ENCODE measurements at regions not wholly inside any gene's neighbourhood (a gene's known extent, or its start where the extent isn't known, plus 50 kb on each side); places are given as distances from the start of the nearest gene placed in this dataset.
"Not testable (repeated sequence)": the region's sequence is repeated elsewhere in the genome, so short reads cannot be mapped to it uniquely, and the experiment has no call there.

DNA sequence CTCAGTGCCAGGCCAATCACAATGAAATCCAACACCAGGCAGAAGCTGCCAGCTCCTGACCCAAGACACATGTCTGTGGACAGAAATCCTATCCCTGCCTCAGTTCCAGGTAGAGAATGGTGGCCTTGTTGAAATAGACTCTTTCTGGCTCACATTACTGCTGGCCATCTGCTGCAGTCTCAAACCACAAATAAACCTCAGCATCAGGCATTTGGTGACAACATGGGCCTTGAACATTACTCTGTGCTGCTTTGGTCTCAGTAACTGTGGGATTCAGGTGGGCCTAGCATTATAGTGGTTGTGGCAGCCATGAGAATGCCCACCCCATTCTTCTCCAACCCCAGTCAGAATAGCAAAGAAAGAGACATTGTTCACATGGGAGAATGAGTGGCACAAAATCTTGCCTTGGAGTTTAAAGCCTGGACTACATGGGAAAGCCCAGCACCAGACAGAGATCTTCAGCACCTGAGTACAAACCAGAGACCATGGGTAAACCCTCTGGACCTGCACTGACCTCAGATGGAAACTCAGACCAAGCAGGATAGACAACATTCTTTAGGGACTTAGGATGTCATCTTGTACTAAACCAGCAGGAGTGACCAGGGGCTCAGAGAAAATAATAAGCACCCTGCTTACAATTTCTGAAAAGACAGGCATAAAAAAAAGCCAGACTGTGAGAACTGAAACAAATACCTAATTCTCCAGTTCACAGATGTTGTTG is 50.4 kb upstream of the TRAM1L1 start:
- no peak for DNase-seq

DNA sequence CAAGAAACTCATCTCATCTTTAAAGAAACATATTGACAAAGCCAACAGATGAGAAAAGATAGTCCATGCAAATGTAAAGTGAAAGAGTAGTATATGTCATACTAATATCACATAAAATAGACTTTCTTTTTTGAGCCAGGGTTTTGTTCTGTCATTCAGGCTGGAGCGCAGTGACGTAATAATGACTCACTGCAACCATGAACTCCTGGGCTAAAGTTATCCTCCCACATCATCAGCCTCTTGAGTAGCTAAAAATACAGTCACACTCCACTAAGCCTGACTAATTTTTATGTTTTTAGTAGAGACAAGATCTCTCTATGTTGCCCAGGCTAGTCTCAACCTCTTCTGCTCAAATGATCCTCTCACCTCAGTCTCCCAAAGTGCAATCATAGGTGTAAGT is 51.8 kb upstream of the TRAM1L1 start:
- DNase-seq = no peak

DNA sequence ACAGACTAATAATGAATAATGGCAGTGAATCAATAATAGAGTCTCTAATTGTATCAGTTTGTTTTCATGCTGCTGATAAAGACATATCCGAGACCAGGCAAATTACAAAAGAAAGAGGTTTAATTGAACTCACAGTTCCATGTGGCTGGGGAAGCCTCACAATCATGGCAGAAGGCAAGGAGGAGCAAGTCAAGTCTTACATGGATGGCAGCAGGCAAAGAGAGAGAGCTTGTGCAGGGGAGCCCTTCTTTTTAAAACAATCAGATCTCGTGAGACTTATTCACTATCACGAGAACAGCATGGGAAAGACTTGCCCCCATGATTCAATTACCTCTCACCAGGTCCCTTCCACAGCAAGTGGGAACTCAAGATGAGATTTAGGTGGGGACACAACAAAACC is 53.4 kb upstream of the TRAM1L1 start:
- not testable (repeated sequence) for DNase-seq

DNA sequence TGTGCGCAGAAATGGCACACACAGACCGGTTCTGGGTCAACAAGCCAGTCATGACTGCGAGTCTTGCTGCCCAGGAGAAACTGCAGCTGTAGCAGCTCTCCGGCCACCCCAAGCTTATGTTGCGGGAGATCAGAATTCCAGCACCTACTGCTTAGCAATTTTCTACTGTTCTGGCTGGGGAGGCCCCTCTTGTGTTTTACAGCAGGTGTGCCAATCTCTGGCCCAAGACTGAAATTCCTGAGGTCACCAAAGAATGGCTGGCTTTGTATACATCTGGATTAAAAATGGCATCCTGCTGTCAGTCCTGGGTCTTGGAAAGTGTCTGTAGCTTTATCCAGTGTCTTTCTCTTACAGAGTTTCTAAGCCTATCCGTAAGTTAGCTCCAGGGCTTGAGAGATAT is 68.9 kb upstream of the TRAM1L1 start:
- DNase-seq = no peak

DNA sequence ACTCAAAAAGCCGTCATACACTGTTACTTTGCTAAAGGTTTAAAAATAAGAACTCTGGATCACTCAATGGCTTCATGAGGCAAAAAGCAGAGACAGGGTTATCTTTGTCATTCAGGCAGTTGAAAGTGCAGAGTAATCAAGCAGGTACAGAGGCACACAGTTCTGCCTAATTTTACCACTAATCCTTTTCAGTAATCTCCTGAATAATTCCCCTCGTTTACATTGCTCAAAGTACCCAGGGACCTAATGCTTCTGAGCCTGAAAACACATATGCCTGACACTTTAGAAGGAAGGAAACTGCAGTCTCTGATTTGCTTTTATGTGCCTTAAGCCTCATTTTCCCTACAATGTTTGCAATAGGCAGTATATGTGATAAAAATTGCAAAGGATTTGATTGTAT is 71.4 kb upstream of the TRAM1L1 start:
- DNase-seq = no peak

DNA sequence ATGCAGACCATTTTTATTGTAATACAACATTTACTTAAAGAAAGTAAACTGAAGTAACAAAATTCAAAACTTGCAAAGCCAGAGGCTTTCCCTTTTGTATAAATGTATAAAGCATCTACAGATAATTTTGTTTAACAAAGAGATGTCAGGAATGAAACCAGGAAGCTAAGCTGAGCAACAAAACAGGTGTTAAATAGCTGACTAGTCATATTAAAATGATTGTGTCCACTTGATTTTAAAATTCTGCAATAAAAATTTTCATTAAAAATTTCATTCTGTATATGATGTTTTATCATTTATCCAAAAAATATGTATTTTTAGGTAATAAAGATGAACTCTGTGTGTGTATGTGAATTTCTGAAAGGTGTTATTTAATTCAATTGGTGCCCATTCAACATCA is 72.0 kb upstream of the TRAM1L1 start:
- DNase-seq = no peak

DNA sequence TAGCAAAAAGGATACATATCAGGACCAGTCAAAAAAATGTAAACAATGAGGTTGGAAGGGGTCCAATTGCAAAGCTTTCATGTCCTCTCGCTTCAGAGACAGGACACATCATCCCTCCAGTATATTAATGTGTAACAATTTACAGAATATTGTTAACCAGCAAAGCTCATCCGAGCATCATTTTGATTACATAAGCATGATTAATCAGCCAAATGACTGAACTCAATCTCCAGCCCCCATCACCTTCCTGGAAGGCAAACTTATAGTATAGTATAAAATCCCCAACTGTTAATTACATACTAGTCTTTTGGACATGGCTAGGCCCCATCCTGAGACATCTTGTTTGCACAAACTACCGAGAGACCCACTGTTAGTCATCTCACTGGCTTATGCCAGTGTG is 77.6 kb upstream of the TRAM1L1 start:
- DNase-seq = no peak

DNA sequence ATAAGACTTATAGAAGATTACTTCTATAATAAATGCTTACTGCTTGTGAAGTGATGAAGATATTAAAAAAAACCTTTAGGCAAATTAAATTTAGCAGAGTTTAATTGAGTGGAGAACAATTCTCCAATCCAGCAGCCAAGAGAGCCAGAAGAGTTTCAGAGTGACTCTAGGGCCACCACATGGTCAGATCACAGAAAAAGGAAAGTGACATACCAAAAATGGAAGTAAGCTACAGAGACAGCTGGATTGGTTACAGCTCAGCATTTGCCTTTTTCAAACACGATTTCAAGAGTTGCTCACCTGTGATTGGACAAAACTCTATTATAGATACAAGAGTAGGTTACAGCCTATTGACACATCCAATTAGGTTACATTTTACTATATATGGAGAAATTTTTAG is 79.0 kb upstream of the TRAM1L1 start:
- no peak for DNase-seq

DNA sequence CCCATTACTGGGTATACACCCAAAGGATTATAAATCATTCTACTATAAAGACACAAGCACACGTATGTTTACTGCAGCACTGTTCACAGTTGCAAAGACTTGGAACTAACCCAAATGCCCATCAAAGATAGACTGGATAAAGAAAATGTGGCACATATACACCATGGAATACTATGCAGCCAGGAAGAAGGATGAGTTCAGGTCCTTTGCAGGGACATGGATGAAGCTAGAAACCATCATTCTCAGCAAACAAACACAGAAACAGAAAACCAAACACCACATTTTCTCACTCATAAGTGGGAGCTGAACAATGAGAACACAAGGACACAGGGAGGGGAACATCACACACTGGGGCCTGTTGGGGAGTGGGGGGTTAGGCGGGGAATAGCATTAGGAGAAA is 90.0 kb upstream of the TRAM1L1 start:
- DNase-seq = not testable (repeated sequence)

DNA sequence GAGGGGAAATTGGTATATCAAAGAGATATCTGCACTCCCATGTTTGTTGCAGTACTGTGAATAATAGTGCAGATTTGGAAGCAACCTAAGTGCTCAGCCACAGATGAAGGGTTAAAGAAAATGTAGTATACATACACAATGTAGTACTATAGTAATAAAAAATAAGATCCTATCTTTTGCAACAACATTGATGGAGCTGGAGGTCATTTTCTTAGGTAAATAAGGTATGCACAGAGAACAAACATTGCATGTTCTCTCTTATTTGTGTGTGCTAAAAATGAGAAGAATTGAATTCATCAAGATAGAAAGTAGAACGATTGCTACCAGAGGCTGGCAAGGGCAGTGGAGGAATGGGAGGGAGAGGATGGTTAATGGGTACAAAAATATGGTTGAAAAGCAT is 117.9 kb upstream of the TRAM1L1 start:
- DNase-seq = no peak

DNA sequence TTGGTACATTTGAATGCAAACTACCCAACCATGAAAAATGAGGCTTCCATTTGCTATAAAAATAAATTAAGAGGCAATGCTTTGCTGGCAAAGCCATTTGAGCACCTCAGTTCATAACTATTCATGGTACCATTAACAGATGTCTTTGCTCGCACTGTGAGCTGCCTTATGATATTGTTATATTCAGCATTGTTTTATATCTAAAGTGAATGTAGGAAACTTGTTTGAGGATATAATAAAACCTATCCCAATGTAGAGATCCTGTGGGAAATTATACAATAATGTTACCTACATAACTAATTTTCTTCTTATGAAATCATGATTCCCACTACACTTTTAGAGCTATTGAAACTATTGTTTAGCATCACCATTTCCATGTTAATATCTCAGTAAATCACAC is 125.2 kb upstream of the TRAM1L1 start:
- no peak for DNase-seq

DNA sequence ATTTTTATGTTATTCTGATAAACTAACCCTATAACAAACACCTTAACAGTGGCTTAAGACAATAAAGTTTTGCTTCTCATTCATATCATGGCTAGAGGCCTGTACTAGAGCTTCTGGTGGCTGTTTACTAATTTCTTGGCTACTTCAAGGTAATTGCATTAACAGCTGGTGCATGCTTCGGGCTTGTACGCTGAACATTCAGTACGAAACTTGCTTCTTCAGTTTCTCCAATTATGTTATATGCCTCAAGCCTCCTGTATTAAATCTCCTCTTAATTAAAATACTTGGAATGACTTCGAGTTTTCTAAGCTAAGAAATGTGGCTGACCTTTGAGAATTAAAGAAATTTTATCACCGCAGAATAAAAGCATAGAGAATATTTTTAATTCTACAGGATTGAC is 138.9 kb upstream of the TRAM1L1 start:
- no peak for DNase-seq

DNA sequence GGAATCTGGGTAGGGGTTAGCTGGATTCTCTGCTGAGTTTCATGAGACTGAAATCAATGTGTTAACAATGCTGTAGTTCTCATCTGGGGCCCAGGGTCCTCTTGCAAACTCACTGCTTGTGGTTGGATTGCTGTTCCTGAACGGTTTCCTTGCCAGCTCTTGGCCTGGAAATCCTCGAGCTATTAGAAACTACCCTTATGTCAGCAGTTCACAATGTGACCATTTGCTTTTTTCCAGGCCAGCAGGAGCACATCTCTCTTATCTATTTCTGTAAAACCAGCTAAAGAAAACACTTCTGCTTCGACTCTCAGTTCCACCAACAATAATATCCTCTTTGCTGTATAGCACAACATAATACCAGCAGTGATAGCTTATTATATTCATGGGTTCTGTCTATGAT is 140.1 kb upstream of the TRAM1L1 start:
- DNase-seq = no peak

DNA sequence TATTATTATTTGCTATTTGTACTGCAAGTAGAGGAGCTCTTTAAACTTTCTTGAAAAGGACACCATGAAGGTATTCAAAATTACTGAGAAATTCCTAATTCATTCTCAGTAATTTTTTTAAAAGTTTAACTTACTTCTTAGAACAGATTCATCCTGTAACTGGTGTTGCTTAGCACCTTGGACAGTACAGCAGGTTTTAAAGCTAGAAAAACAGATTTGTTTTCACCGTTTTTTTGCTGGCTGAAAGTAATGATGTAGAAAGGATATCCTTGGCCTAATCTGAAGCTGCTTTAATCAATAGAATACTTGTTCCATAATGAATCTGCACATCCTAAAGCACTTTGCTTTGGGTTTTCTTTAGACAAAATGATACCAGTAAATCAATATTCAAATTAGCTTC is 142.5 kb upstream of the TRAM1L1 start:
- no peak for DNase-seq

DNA sequence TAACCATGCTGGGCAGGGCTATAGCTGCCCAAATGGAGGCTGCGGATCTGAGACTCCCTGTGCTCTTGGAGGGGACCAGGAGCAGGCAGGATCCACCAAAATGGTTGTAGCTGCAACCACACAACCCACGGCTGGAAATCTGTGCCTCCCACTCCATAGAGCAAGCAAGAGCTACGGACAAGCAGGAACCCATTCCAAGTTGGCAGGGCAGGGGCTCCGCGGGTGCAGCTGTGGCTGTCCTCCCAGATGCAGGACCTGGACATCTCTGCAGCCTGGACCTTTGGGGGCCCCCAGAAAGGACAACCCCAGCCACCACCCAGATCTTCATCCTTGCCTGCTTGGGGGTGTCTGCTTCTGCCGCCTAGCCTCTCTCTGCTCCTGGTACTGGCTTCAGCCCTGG is 154.1 kb upstream of the TRAM1L1 start:
- no peak for DNase-seq

DNA sequence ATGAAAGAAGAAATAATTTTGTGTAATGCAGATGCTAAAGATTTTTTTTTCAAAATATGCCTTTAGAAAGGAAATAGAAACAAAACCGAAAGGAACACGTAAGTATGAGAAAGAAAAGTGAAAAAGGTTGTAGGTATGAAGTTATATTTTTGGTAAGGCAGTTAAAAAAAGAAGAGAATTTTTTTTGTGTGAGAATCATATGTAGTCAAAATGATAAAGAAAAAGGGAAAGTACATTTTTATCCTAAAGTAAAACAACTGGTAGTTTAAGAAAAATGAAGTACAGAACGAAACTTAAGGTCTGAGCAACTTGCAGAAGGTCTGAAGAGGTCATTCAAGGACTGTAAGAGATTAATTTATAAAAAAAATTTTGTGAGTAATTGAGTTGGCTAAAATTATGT is 164.0 kb upstream of the TRAM1L1 start:
- no peak for DNase-seq

DNA sequence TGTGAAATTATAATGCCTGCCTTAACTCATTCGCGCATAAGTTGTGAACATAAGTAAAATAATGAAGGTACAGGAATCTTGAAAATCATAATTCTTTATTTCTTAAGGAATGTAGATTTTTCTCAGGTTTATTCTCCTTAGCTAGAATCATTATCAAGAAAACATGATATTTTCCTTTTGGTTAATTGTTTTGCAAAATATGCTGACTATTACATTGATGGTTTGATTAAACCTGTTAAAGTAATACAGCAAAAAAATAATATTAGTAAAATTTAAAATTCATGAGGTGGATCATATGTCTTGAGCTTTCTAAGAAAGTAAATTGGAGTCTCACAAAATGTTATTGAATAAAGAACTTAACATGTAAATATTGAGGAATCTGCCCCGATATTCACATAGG is 178.7 kb upstream of the TRAM1L1 start:
- no peak for DNase-seq

DNA sequence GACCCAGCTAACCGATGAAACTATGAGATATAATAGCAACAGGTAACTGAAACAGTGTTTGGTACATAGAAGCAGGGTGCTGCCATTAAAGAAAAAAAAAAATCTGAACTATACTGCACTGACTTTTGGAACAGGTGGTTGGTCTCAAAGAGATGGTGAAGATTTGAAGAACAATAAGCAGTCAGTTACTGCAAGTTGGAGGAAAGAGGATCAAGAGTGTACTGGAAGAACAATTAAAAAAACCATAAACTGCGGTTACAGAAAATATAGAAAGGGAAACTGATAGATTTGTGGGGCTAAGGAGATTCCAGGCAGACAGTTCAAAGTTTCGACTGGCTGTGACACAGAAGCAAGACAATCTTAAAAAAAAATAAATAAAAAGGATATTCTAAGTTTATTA is 181.9 kb upstream of the TRAM1L1 start:
- no peak for DNase-seq

DNA sequence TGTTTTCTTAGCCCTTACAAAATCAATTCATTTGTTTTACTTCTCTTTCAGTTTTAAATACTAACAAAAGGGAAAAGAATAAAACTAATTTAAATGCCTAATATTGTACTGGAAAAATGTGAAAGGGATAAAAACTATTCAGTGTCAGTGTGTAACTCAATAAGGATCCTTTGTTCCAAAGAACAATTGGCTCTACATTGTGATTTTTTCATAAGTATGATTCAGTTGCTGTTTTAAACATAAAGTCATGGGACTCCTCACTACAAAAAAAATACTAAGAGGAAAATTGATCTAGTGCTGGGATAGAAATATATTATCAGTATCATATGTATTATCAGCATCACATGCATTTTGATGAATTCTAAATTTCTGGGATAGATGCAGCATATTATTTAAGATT is 199.4 kb upstream of the TRAM1L1 start:
- no peak for DNase-seq

DNA sequence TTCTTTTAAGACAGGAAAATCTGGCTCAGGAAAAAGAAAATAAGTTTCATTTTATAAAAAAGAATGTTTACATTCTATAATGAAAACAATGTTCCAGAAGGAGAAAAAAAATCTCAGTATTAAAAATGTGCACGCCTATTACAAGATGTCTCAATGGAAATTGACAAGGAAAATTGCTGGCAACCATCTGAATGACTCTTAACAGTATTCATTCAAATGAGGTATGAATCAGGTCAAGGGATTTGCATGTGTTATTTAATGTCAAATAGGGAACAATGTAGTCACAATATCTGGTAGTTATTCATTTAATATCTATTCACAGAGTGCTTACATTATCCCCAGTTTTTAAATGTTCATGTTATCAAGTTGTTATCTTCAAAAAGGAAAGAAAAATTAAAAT is 208.4 kb upstream of the TRAM1L1 start:
- DNase-seq = no peak

DNA sequence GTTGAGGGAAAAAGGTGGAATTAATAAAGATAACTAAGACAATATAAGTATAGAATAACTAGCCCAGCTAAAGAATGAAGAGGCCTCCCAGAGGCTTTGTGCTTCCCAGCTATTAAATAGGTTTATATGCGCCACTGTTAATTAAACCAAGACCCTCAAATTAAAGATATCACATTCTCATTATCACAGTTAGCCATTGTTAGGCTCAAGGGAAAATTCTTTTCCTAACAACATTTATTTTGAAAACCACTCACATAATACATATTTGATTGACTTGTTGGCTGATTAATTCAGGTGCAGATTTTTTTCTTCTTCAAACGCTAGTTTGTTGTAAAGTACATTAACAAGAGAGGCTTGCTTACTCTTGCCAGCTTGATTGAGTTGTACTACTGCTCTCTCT is 216.8 kb upstream of the TRAM1L1 start:
- DNase-seq = no peak

DNA sequence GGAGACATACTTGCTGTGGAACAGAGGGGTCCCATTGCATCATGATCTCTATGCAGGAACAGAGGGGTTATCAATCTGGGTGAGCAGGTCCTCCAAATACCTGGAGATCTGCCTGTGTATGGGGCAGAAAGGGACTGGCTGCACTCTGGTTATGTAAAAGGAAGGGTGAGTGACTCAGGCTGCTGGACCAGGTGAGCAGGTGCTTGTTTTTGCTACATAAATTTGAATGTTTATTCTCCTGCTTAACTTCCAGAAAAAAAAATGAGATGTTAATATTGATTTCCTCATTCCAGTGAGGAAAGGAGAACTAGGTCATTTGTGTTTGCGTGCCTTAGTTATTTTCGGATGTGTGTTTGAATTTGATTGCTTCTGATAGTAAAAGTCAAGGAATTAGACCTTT is 225.8 kb upstream of the TRAM1L1 start:
- DNase-seq = no peak

DNA sequence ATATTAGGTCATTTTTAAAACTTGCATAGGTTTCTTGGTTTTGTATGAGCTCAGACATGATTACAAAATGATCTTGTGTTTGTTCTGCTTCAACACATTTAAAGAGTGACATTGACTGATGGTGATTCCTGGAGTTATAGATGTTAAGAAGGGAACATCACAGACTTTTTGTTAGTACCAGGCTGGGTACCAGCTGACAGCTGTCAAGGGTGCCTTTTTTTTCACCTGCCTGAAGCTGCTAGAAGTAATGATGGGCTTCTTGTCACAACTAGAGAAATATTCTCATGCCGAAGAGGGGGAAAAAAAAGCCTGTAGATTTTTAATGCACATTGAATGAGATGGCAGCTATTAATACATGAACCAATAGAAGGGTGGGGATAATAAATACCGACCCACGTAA is 226.6 kb upstream of the TRAM1L1 start:
- no peak for DNase-seq

DNA sequence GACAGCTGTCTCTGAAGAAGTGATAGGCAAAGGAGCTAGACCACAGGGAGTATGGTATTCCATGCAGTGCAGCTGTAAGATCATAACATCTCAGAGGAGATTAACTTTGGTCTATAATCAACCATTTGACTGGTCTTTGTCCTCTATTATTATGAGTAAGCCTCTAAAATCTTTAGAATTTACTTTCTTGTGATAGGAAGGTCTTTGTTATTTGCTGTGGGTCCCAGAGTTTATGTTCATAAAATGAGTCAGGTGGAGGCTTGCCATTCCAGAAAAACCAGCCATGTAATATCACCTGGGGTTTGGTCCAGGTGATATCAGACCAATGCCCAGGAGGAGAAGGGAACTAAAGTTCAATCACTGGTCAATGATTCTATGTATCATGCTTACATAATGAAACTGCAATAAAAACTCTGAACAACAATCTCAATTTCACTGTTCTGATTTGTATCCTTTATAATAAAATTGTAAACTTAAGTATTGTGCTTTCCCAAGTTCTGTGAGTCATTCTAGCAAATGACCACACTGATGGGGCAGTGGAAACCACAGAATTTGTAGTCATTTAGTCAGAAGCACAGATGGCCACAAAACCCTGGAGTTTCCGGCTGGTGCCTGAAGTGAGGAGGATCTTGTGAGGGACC is 239.6 kb upstream of the TRAM1L1 start:
- DNase-seq = no peak

DNA sequence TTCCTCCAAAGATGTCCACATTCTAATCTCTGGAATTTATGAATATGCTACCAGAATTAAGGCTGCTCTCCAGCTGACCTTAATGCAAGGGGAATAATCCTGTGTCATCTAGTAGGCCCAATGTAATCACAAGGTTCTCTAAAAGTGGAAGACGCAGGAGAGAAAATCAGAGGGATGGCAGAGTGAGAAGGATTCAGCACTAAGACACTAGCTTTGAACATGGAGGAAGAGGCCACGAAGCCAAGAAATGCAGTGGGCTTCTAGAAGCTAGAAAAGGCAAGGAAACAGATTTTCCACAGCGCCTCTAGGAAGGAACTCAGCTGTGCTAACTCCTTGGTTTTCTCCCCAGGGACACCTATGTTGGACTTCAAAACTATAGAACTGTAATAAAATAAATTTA is 240.7 kb upstream of the TRAM1L1 start:
- no peak for DNase-seq

Measured in COR-L47 (cell line).